HG03469 (cell line): ENCODE measurements at regions not wholly inside any gene's neighbourhood (a gene's known extent, or its start where the extent isn't known, plus 50 kb on each side); places are given as distances from the start of the nearest gene placed in this dataset.

ENCODE experiments used
- ATAC-seq: cut with Tn5 transposase; IDR thresholded peaks from one replicate; pipeline ENCODE4 v1.9.1; 2021; ENCODE audit warnings: mild to moderate bottlenecking, moderate library complexity, moderate number of reproducible peaks; ENCODE audit not compliant: unreplicated experiment

GRCh38 chr10:117699436-117700075 is 157.0 kb downstream of the EMX2 start:
- no peak for ATAC-seq

- ATAC-seq, result no peak
Observed at GRCh38 chr10:117710181-117710798, 167.7 kb downstream of the EMX2 start.

- ATAC-seq, result no peak
Observed at GRCh38 chr10:117716889-117717288, 174.3 kb downstream of the EMX2 start.

- no peak for ATAC-seq
Observed at GRCh38 chr10:117718986-117719920, 176.7 kb downstream of the EMX2 start.

GRCh38 chr10:117720931-117721835 is 178.6 kb downstream of the EMX2 start:
- no peak for ATAC-seq

GRCh38 chr10:117721873-117722272 is 179.3 kb downstream of the EMX2 start:
- no peak for ATAC-seq

- ATAC-seq, result no peak
Observed at GRCh38 chr10:117723343-117723742, 180.8 kb downstream of the EMX2 start.

- ATAC-seq, result no peak
Observed at GRCh38 chr10:117725993-117726392, 183.4 kb downstream of the EMX2 start.

GRCh38 chr10:117726596-117727295 is 184.2 kb downstream of the EMX2 start:
- no peak for ATAC-seq

- ATAC-seq, result no peak
Observed at GRCh38 chr10:117727421-117727820, 184.9 kb downstream of the EMX2 start.

- no peak for ATAC-seq
Observed at GRCh38 chr10:117728087-117728486, 185.5 kb downstream of the EMX2 start.

GRCh38 chr10:117729156-117729555 is 186.6 kb downstream of the EMX2 start:
- ATAC-seq, result no peak

GRCh38 chr10:117731121-117731791 is 188.7 kb downstream of the EMX2 start:
- no peak for ATAC-seq

- no peak for ATAC-seq
Observed at GRCh38 chr10:117734731-117735405, 192.3 kb downstream of the EMX2 start.

- ATAC-seq, result no peak
Observed at GRCh38 chr10:117736655-117737054, 194.1 kb downstream of the EMX2 start.

GRCh38 chr10:117740088-117740487 is 197.5 kb downstream of the EMX2 start:
- ATAC-seq, result no peak

GRCh38 chr10:117740691-117741222 is 198.2 kb downstream of the EMX2 start:
- no peak for ATAC-seq

GRCh38 chr10:117741524-117741923 is 199.0 kb downstream of the EMX2 start:
- no peak for ATAC-seq

GRCh38 chr10:117743509-117743908 is 201.0 kb downstream of the EMX2 start:
- no peak for ATAC-seq
